ENCODE measurements at regions not wholly inside any gene's neighbourhood (a gene's known extent, or its start where the extent isn't known, plus 50 kb on each side); places are given as distances from the start of the nearest gene placed in this dataset.

DNA sequence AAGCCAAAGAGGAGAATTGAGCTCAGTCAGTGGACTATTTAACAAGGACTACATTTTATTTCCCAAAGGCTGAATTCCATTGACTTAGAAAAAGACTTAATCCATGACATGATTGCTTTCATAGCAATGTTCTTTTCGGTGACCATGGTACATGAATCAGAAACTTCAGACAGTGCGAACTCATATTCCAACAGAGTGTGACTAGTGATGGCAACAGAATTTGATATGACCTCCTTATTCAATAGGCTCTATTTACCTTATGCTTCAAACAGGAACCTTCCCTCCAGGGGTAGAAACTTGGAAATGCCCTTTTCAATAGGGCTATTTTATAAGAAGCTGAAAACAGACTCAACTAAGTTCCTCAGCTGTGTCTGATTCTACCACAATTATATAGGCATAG, 191.9 kb downstream of the RND3 start:
- TF ChIP-seq, protein P1, sequence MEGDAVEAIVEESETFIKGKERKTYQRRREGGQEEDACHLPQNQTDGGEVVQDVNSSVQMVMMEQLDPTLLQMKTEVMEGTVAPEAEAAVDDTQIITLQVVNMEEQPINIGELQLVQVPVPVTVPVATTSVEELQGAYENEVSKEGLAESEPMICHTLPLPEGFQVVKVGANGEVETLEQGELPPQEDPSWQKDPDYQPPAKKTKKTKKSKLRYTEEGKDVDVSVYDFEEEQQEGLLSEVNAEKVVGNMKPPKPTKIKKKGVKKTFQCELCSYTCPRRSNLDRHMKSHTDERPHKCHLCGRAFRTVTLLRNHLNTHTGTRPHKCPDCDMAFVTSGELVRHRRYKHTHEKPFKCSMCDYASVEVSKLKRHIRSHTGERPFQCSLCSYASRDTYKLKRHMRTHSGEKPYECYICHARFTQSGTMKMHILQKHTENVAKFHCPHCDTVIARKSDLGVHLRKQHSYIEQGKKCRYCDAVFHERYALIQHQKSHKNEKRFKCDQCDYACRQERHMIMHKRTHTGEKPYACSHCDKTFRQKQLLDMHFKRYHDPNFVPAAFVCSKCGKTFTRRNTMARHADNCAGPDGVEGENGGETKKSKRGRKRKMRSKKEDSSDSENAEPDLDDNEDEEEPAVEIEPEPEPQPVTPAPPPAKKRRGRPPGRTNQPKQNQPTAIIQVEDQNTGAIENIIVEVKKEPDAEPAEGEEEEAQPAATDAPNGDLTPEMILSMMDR (IDR thresholded peaks at IDR 0.05; ENCODE audit: extremely low read depth, insufficient read depth, missing control alignments), result no peak
- no peak for DNase-seq (ENCODE audit: low spot score)
- in situ Hi-C loops (cut with MboI; ENCODE audit: low pct_unique_long_range_greater_than_20kb, low sequenced_read_pairs, unreplicated experiment), result no loop called here

DNA sequence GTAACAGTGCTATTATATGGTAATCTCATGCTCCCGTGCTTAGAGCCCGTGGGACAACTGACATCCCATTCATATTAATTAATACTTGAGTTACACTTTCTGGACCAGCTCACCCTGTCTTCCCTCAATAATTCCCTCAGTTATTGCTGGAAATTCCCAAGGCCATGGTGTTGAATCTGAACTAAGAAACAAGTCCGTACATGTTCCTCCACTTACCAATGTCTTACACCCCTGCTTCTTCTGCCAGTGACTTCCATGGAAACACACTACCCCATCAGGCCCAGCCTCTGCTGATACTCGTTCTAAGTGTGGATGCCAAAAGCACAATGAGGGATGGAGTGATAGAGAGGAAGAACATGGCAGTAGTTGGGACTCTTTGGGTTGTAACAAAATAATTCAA, 193.7 kb downstream of the RND3 start:
- DNase-seq (ENCODE audit: low spot score), result no peak
- TF ChIP-seq, protein P1 (IDR thresholded peaks at IDR 0.05; ENCODE audit: extremely low read depth, insufficient read depth, missing control alignments), result no peak
- in situ Hi-C loops (cut with MboI; ENCODE audit: low pct_unique_long_range_greater_than_20kb, low sequenced_read_pairs, unreplicated experiment), result no loop called here

DNA sequence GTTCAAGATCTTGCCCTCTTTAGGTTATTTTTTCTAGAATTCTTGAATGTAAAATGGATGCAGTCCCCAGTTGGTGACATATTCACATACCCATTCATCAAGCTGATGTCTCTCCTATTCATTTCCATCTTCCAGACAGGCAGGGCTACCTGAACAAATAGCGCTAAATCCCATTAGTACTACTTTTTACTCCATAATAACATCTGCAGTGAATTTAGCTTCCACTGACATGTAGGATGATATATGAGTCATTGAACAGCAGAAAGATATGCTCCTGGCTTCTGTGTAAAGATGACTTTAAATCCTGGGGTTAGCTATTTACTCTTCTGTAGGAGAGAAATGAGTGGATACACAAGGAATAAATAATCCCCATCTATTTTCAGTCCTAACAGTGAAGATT, 194.7 kb downstream of the RND3 start:
- no peak for DNase-seq (ENCODE audit: low spot score)
- in situ Hi-C loops (cut with MboI; ENCODE audit: low pct_unique_long_range_greater_than_20kb, low sequenced_read_pairs, unreplicated experiment), result no loop called here
- TF ChIP-seq, protein P1 (IDR thresholded peaks at IDR 0.05; ENCODE audit: extremely low read depth, insufficient read depth, missing control alignments), result no peak

DNA sequence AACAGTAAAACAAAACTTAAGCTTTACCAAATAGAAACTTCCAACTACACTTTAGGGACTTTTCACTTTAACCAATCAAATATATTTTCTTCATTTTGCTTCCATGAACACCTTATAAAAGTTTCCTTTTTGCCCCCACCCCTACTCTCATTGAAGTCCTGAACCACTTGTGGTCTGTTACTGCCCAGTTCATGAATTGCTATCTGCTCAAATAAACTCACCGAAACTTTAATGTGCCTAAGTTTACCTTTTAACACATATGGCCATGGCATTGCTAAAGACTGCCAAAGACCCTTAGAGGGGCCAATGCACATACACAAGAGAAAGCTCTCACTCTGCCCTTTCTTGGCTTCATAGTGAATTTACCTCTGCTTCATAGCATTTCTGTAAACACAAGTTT, 195.3 kb downstream of the RND3 start:
- TF ChIP-seq, protein P1 (IDR thresholded peaks at IDR 0.05; ENCODE audit: extremely low read depth, insufficient read depth, missing control alignments), result no peak
- in situ Hi-C loops (cut with MboI; ENCODE audit: low pct_unique_long_range_greater_than_20kb, low sequenced_read_pairs, unreplicated experiment), result no loop called here
- DNase-seq (ENCODE audit: low spot score), result no peak

DNA sequence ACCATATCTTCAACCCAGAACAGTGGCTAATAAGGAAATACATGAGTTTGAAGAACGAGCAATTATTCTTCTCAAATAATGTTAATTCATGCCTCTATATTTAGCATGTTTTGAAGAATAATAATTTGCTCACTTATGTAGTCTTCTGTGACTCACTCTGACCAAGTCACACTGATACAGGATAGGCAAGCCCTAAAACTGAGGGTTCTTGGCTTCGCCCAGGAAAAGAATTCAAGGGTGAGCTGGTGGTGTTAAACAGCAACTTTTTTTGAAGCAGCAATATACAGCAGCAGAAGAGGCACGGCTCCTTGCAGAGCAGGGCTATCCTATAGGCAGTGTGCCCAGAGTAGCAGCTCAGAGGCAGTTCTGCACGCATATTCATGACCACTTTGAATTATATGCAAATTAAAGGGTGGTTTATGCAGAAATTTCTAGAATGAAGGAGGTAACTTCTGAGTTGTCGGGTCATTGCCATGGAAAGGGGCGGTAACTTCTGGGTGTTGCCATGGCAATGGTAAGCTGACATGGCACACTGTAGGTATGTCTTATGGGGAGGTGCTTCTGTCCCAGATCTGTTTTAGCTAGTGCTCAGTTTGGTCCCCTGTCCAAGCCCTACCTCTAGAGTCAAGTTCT, 200.6 kb downstream of the RND3 start:
- in situ Hi-C loops (cut with MboI; ENCODE audit: low pct_unique_long_range_greater_than_20kb, low sequenced_read_pairs, unreplicated experiment), result no loop called here
- no peak for DNase-seq (ENCODE audit: low spot score)
- TF ChIP-seq, protein P1 (IDR thresholded peaks at IDR 0.05; ENCODE audit: extremely low read depth, insufficient read depth, missing control alignments), result no peak

DNA sequence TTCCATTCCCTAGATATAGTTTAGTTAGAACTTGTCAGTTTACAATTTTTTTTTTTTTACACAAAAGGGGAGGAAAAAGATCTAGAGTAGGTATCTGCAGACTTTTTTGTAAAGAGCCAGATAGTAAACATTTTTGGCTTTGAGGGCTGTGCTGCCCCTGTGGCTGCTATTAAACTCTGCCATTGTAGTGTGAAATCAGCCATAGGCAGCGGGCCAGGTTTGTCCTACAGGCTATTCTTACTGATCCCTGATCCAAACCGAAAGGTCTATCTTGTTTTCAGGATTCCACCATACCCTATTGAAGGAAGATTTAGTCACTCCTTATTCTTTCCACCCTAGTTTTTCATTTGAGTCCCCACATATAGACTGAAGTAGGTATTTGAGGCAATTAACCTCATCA, 203.4 kb downstream of the RND3 start:
- in situ Hi-C loops (cut with MboI; ENCODE audit: low pct_unique_long_range_greater_than_20kb, low sequenced_read_pairs, unreplicated experiment), result no loop called here
- DNase-seq (ENCODE audit: low spot score), result no peak
- TF ChIP-seq, protein P1 (IDR thresholded peaks at IDR 0.05; ENCODE audit: extremely low read depth, insufficient read depth, missing control alignments), result no peak

Data from GM13977 (cell line).